ENCODE measurements at regions not wholly inside any gene's neighbourhood (a gene's known extent, or its start where the extent isn't known, plus 50 kb on each side); places are given as distances from the start of the nearest gene placed in this dataset.
"Not testable (repeated sequence)": the region's sequence is repeated elsewhere in the genome, so short reads cannot be mapped to it uniquely, and the experiment has no call there.

GRCh38 chr6:90677440-90677839 is 90.6 kb upstream of the MAP3K7 start:
- H3K27me3 ChIP-seq (ENCODE audit: low read depth): no peaks in the 10 kb centered on the region
- no peak for TF ChIP-seq CTCF (IDR thresholded peaks at IDR 0.05)
- intact Hi-C loops (cut with DNase I): no loop called here
- DNase-seq: no peak
- H3K27ac ChIP-seq: no peak overlapping the region
- H3K9me3 ChIP-seq: no peaks in the 10 kb centered on the region
- no peaks in the 10 kb centered on the region for H3K36me3 ChIP-seq
- H3K4me1 ChIP-seq: no peaks in the 10 kb centered on the region
- ATAC-seq: no peak
- no peak overlapping the region for H3K4me3 ChIP-seq

- Histone ChIP-seq H3K27ac (no peak overlapping the region), H3K9me3 (no peaks in the 10 kb centered on the region), H3K4me1 (no peaks in the 10 kb centered on the region), H3K36me3 (no peaks in the 10 kb centered on the region), H3K27me3 (ENCODE audit: low read depth) (no peaks in the 10 kb centered on the region), H3K4me3 (no peak overlapping the region)
- TF ChIP-seq CTCF (IDR thresholded peaks at IDR 0.05): no peak
- ATAC-seq: no peak
- intact Hi-C loops (cut with DNase I): no loop called here
- DNase-seq: no peak
Observed at GRCh38 chr6:90676516-90677300, 89.8 kb upstream of the MAP3K7 start.

GRCh38 chr6:90675107-90675506 is 88.2 kb upstream of the MAP3K7 start:
- H3K4me1 ChIP-seq; H3K4me3 ChIP-seq; H3K27me3 ChIP-seq (ENCODE audit: low read depth); H3K9me3 ChIP-seq; H3K36me3 ChIP-seq; DNase-seq; intact Hi-C loops (cut with DNase I); H3K27ac ChIP-seq; ATAC-seq: not testable (repeated sequence)

GRCh38 chr6:90674077-90674476 is 87.2 kb upstream of the MAP3K7 start:
- H3K4me1 ChIP-seq; H3K9me3 ChIP-seq; H3K27me3 ChIP-seq (ENCODE audit: low read depth); ATAC-seq; H3K27ac ChIP-seq; H3K36me3 ChIP-seq; H3K4me3 ChIP-seq; intact Hi-C loops (cut with DNase I); DNase-seq: not testable (repeated sequence)

- Histone ChIP-seq H3K9me3 (no peaks in the 10 kb centered on the region), H3K27me3 (ENCODE audit: low read depth) (no peaks in the 10 kb centered on the region), H3K27ac (no peak overlapping the region), H3K4me1 (no peaks in the 10 kb centered on the region), H3K4me3 (no peak overlapping the region), H3K36me3 (no peaks in the 10 kb centered on the region)
- ATAC-seq: no peak
- intact Hi-C loops (cut with DNase I): no loop called here
- no peak for DNase-seq
- TF ChIP-seq CTCF (IDR thresholded peaks at IDR 0.05): no peak
Observed at GRCh38 chr6:90669846-90670245, 83.0 kb upstream of the MAP3K7 start.

GRCh38 chr6:90669420-90669819 is 82.5 kb upstream of the MAP3K7 start:
- no peak overlapping the region for H3K4me3 ChIP-seq
- intact Hi-C loops (cut with DNase I): no loop called here
- H3K9me3 ChIP-seq: no peaks in the 10 kb centered on the region
- H3K27me3 ChIP-seq (ENCODE audit: low read depth): no peaks in the 10 kb centered on the region
- ATAC-seq (no peak), DNase-seq (no peak)
- no peak for TF ChIP-seq CTCF (IDR thresholded peaks at IDR 0.05)
- H3K36me3 ChIP-seq: no peaks in the 10 kb centered on the region
- H3K27ac ChIP-seq: no peak overlapping the region
- H3K4me1 ChIP-seq: no peaks in the 10 kb centered on the region

Measured in lower lobe of right lung (tissue), 2 donors.